HEK293T (cell line): ENCODE measurements at regions not wholly inside any gene's neighbourhood (a gene's known extent, or its start where the extent isn't known, plus 50 kb on each side); places are given as distances from the start of the nearest gene placed in this dataset.

Source experiments
- BHLHE40 ChIP-seq: fragments of 450-650 bp; IDR thresholded peaks from 2 replicates; pipeline ENCODE4 v1.6.1; 2016; ENCODE audit warnings: mild to moderate bottlenecking, moderate library complexity, borderline replicate concordance
- CTBP1 ChIP-seq: fragments of 450-650 bp; IDR thresholded peaks from 2 replicates; pipeline ENCODE4 v1.6.1; 2016; ENCODE audit warnings: borderline replicate concordance
- FOXA1 ChIP-seq: fragments of 450-650 bp; IDR thresholded peaks from 2 replicates; pipeline ENCODE4 v1.6.1; 2016; ENCODE audit warnings: mild to moderate bottlenecking
- FOXK2 ChIP-seq: fragments of 450-650 bp; IDR thresholded peaks from 2 replicates; pipeline ENCODE4 v1.6.1; 2016; ENCODE audit warnings: mild to moderate bottlenecking
- FOXM1 ChIP-seq: fragments of 450-650 bp; IDR thresholded peaks from 2 replicates; pipeline ENCODE4 v1.6.1; 2017; ENCODE audit warnings: mild to moderate bottlenecking, borderline replicate concordance
- HDGF ChIP-seq: fragments of 450-650 bp; IDR thresholded peaks from 2 replicates; pipeline ENCODE4 v1.6.1; 2017; ENCODE audit warnings: antibody characterized with exemption, borderline replicate concordance
- L3MBTL2 ChIP-seq: fragments of 450-650 bp; conservative IDR thresholded peaks from 2 replicates; pipeline ENCODE4 v1.6.1; 2016; ENCODE audit warnings: mild to moderate bottlenecking
- SP1 ChIP-seq: fragments of 450-650 bp; IDR thresholded peaks from 2 replicates; pipeline ENCODE4 v1.6.1; 2017
- SUZ12 ChIP-seq: fragments of 450-650 bp; IDR thresholded peaks from 2 replicates; pipeline ENCODE4 v1.6.1; 2016; ENCODE audit warnings: mild to moderate bottlenecking
- TARDBP ChIP-seq: fragments of 450-650 bp; IDR thresholded peaks from 2 replicates; pipeline ENCODE4 v1.6.1; 2016
- ZNF384 ChIP-seq: fragments of 450-650 bp; IDR thresholded peaks from 2 replicates; pipeline ENCODE4 v1.6.1; 2016

- TF ChIP-seq HDGF (no peak), TARDBP (no peak), SUZ12 (no peak), ZNF384 (no peak), FOXA1 (no peak), SP1 (no peak), CTBP1 (no peak), FOXM1 (no peak), FOXK2 (no peak), BHLHE40 (no peak), L3MBTL2 (no peak)
Measured at GRCh38 chr9:109557481-109557880, 59.4 kb upstream of the PTPN3 start.
